SK-N-SH treated with all-trans-retinoic acid at 6 μM for 48 hours (cell line): ENCODE measurements at regions not wholly inside any gene's neighbourhood (a gene's known extent, or its start where the extent isn't known, plus 50 kb on each side); places are given as distances from the start of the nearest gene placed in this dataset.

Experiments
- CSDC2 ChIP-seq: fragments of 250-450 bp; sonication (Bioruptor Pico); IDR thresholded peaks from 2 replicates; pipeline ENCODE4 v1.5.0; 2020; ENCODE audit warnings: mild to moderate bottlenecking, moderate library complexity
- ESRRG ChIP-seq: fragments of 250-450 bp; sonication (Bioruptor Pico); IDR thresholded peaks from 2 replicates; pipeline ENCODE4 v1.6.1; 2021; ENCODE audit warnings: mild to moderate bottlenecking
- SNAI2 ChIP-seq: fragments of 250-450 bp; sonication (Bioruptor Pico); IDR thresholded peaks from 2 replicates; pipeline ENCODE4 v1.5.0; 2020; ENCODE audit warnings: mild to moderate bottlenecking, moderate library complexity
- ZFP30 ChIP-seq: fragments of 450-650 bp; formaldehyde crosslinking; IDR thresholded peaks from 2 replicates; pipeline ENCODE4 v1.5.0; 2022; ENCODE audit warnings: mild to moderate bottlenecking, moderate library complexity
- ZNF565 ChIP-seq: fragments of 450-650 bp; formaldehyde crosslinking; conservative IDR thresholded peaks from 2 replicates; pipeline ENCODE4 v1.5.0; 2020; ENCODE audit warnings: low read depth, mild to moderate bottlenecking, moderate library complexity
- ZNF70 ChIP-seq: fragments of 450-650 bp; formaldehyde crosslinking; IDR thresholded peaks from 2 replicates; pipeline ENCODE4 v1.5.0; 2020; ENCODE audit warnings: mild to moderate bottlenecking, moderate library complexity
- ZNF8 ChIP-seq: fragments of 450-650 bp; formaldehyde crosslinking; IDR thresholded peaks from 2 replicates; pipeline ENCODE4 v1.5.0; 2020; ENCODE audit warnings: mild to moderate bottlenecking, moderate library complexity
- TF ChIP-seq, protein P1 (sequence below): fragments of 250-450 bp; sonication (Bioruptor Pico); IDR thresholded peaks from 2 replicates; pipeline ENCODE4 v1.8.0; 2020; ENCODE audit warnings: mild to moderate bottlenecking, moderate library complexity, borderline replicate concordance
- TF ChIP-seq, protein P2 (sequence below): fragments of 250-450 bp; sonication (Bioruptor Pico); IDR thresholded peaks from 2 replicates; pipeline ENCODE4 v1.5.1; 2021; ENCODE audit warnings: mild to moderate bottlenecking, moderate library complexity

DNA sequence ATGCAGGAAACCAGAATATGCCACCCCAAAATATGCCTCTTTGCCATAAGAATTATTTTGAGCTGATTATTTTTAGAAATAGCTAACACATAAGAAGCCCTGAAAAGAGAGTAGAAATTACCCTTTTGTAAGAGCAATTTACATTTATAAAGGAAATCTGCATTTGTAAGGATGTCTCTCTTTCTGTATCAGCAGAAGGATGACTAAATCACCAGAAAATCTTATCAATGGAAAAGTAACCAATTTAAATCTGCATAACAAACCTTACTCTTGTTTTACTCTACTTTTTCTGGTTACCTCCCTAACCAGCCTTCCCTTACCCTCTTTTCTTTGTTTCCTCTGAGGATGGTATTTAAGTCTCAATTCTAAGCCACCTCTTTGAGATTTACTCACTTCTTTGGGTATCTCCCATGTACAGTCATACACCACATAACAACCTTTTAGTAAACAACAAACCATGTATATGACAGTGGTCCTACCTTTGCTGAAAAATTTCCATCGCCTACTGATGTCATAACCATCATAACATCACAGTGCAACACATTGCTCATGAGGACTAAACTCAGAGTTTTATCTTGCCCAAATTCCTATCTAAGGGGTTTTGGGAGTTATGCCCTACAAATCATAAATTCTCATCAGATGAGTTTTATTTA lies 126.6 kb upstream of the PLPPR4 start:
- TF ChIP-seq ZFP30 (CRISPR knock-in tag) (no peak), ZNF8 (no peak), ESRRG (CRISPR knock-in tag) (no peak), CSDC2 (no peak), ZNF70 (CRISPR knock-in tag) (no peak), SNAI2 (CRISPR knock-in tag) (no peak), ZNF565 (CRISPR knock-in tag) (no peak)
- TF ChIP-seq, protein P1, sequence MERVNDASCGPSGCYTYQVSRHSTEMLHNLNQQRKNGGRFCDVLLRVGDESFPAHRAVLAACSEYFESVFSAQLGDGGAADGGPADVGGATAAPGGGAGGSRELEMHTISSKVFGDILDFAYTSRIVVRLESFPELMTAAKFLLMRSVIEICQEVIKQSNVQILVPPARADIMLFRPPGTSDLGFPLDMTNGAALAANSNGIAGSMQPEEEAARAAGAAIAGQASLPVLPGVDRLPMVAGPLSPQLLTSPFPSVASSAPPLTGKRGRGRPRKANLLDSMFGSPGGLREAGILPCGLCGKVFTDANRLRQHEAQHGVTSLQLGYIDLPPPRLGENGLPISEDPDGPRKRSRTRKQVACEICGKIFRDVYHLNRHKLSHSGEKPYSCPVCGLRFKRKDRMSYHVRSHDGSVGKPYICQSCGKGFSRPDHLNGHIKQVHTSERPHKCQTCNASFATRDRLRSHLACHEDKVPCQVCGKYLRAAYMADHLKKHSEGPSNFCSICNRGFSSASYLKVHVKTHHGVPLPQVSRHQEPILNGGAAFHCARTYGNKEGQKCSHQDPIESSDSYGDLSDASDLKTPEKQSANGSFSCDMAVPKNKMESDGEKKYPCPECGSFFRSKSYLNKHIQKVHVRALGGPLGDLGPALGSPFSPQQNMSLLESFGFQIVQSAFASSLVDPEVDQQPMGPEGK (CRISPR knock-in tag) = no peak
- TF ChIP-seq, protein P2, sequence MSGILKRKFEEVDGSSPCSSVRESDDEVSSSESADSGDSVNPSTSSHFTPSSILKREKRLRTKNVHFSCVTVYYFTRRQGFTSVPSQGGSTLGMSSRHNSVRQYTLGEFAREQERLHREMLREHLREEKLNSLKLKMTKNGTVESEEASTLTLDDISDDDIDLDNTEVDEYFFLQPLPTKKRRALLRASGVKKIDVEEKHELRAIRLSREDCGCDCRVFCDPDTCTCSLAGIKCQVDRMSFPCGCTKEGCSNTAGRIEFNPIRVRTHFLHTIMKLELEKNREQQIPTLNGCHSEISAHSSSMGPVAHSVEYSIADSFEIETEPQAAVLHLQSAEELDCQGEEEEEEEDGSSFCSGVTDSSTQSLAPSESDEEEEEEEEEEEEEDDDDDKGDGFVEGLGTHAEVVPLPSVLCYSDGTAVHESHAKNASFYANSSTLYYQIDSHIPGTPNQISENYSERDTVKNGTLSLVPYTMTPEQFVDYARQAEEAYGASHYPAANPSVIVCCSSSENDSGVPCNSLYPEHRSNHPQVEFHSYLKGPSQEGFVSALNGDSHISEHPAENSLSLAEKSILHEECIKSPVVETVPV = no peak
